ENCODE measurements at regions not wholly inside any gene's neighbourhood (a gene's known extent, or its start where the extent isn't known, plus 50 kb on each side); places are given as distances from the start of the nearest gene placed in this dataset.

DNA sequence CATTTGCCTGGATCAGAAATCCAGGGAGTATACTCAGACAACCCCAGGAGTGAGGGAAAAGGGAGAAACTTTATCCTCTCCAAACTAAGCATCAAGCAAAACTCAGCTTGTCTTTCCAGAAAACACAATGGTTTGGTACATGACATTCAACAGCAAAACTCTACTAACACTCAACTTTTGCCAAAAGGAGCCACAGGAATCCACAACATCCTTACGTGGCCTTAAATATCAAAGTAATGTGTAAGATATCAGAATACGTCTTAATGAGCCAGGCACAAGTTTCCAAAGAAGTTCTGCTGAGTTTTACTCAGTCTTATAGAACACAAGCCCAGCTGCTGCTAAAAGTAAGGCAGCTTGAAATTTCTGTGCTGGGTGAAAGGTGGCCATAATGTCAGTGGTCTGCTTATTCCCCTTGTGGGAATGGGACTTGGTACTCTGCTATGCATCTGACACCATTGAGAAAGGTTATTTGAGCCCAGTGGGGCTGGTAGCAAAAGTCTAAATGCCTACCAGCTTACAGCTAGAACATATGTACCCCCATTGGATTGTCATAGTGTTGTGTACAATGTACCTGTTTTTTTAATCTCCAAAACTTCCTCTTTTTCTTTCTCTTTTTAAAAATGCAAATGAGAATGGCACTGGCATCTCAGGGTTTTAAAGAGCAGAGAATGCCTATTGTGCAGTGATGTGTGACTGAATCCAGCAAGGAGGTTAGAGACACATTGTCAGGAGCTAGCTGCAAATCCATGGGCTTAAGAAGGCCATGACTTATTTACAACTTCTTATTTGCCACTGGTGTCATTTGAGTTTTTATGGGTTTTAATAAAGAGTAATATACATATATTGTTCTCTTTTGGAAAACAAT, 62.0 kb upstream of the ST6GALNAC3 start:
- no peaks in the 10 kb centered on the region for H3K9me3 ChIP-seq
- H3K4me3 ChIP-seq: no peak overlapping the region
- DNase-seq (no peak), ATAC-seq (no peak)
- no peaks in the 10 kb centered on the region for H3K36me3 ChIP-seq
- H3K27ac ChIP-seq: no peak overlapping the region
- H3K4me1 ChIP-seq: no peaks in the 10 kb centered on the region
- no peak for TF ChIP-seq POLR2A (IDR thresholded peaks at IDR 0.05)
- TF ChIP-seq, protein P1, sequence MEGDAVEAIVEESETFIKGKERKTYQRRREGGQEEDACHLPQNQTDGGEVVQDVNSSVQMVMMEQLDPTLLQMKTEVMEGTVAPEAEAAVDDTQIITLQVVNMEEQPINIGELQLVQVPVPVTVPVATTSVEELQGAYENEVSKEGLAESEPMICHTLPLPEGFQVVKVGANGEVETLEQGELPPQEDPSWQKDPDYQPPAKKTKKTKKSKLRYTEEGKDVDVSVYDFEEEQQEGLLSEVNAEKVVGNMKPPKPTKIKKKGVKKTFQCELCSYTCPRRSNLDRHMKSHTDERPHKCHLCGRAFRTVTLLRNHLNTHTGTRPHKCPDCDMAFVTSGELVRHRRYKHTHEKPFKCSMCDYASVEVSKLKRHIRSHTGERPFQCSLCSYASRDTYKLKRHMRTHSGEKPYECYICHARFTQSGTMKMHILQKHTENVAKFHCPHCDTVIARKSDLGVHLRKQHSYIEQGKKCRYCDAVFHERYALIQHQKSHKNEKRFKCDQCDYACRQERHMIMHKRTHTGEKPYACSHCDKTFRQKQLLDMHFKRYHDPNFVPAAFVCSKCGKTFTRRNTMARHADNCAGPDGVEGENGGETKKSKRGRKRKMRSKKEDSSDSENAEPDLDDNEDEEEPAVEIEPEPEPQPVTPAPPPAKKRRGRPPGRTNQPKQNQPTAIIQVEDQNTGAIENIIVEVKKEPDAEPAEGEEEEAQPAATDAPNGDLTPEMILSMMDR (IDR thresholded peaks at IDR 0.05): no peak
- WGBS (ENCODE audit: insufficient coverage, low coverage, low lambda C conversion rate, missing lambda C conversion rate): 42% methylated on average over 2 of the region's 2 CpGs
- intact Hi-C loops (cut with DNase I): no loop called here
- no peaks in the 10 kb centered on the region for H3K27me3 ChIP-seq

DNA sequence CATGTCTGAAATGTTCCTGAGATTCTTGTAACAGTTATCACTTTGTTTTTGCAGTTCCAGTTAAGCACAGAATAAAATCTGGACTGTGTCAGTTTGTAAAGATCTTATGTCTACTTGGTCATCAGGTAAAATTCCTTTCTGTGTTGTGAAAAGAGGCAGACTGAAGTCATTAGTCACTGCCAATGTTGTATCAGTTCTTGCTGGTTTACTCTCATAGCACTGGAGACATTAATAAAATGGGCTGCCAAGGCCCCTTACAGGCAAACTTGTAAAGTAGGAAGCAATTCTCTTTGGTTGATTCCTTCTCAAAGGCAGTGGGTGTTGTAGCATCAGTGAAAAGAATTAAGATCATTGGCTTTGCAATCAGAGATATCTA, 61.4 kb upstream of the ST6GALNAC3 start:
- TF ChIP-seq POLR2A (IDR thresholded peaks at IDR 0.05): no peak
- TF ChIP-seq, protein P1 (IDR thresholded peaks at IDR 0.05): no peak
- Histone ChIP-seq H3K4me3 (no peak overlapping the region), H3K4me1 (no peaks in the 10 kb centered on the region), H3K27ac (no peak overlapping the region), H3K27me3 (no peaks in the 10 kb centered on the region), H3K36me3 (no peaks in the 10 kb centered on the region), H3K9me3 (no peaks in the 10 kb centered on the region)
- ATAC-seq: no peak
- intact Hi-C loops (cut with DNase I): no loop called here
- DNase-seq: no peak

DNA sequence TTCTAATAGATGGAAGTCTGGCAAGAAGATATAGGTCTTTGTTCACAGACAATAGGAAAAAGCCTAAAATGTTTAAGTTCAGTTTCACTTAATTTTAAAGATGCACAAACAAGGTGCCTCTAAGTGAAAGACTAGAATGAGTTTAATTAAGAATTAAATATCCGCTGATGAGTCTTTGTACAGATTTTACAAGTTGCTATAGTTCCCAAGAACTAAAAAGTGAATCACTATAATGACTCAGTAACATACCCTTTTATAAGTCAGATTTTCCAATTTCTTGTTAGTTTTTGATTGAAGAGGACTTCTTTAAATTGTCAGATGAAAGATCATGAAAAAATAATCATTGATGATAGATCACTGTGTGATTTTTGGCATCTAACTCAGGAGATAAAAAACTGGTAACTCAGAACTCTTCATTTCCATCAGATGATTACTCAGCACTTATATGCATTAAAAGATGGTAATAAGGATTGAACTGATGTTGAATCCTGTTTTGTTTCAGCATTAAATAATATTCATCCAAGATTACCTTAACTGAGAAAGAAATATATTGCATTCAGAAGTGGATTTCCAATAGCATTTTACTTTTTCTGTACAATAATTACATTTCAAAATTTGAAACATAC, 59.0 kb upstream of the ST6GALNAC3 start:
- intact Hi-C loops (cut with DNase I): no loop called here
- no peak overlapping the region for H3K27ac ChIP-seq
- ATAC-seq (no peak), DNase-seq (no peak)
- H3K36me3 ChIP-seq: no peaks in the 10 kb centered on the region
- H3K4me3 ChIP-seq: no peak overlapping the region
- H3K4me1 ChIP-seq: no peaks in the 10 kb centered on the region
- no peaks in the 10 kb centered on the region for H3K9me3 ChIP-seq
- WGBS (ENCODE audit: insufficient coverage, low coverage, low lambda C conversion rate, missing lambda C conversion rate): 72% methylated on average over 1 of the region's 1 CpG
- TF ChIP-seq, protein P1 (IDR thresholded peaks at IDR 0.05): no peak
- no peak for TF ChIP-seq POLR2A (IDR thresholded peaks at IDR 0.05)
- no peaks in the 10 kb centered on the region for H3K27me3 ChIP-seq

DNA sequence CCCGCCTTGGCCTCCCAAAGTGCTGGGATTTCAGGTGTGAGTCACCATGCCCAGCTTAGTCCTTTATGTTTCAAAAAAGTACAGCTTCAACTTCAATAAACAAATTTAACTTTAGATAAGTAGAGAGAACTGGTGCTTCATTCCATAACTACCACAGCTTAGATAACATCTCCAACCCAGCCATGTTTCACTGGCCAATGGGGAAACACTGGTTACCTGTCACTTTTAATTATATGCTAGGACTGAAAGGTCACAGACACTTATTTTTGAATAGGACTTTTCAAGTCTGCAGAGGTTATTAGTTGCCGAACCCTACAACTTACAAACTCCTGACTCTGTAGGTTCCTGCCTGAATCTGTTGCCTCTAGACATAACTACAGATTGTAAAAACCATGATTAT, 56.5 kb upstream of the ST6GALNAC3 start:
- ATAC-seq: no peak

More for the DNA sequence above, 56.5 kb upstream of the ST6GALNAC3 start:
- Histone ChIP-seq H3K4me1 (no peaks in the 10 kb centered on the region), H3K27ac (no peak overlapping the region), H3K36me3 (no peaks in the 10 kb centered on the region), H3K9me3 (no peaks in the 10 kb centered on the region), H3K27me3 (no peaks in the 10 kb centered on the region), H3K4me3 (no peak overlapping the region)
- TF ChIP-seq, protein P1 (IDR thresholded peaks at IDR 0.05): no peak
- no peak for DNase-seq
- intact Hi-C loops (cut with DNase I): no loop called here
- 33% methylated on average over 2 of the region's 2 CpGs for WGBS (ENCODE audit: insufficient coverage, low coverage, low lambda C conversion rate, missing lambda C conversion rate)

Measured in right lobe of liver (tissue), 6 donors.